Erythroblast (primary cell): ENCODE measurements at regions not wholly inside any gene's neighbourhood (a gene's known extent, or its start where the extent isn't known, plus 50 kb on each side); places are given as distances from the start of the nearest gene placed in this dataset.

Source experiments
- GATA1 ChIP-seq: IDR thresholded peaks from 2 replicates; pipeline ENCODE4 v1.6.1; 2011; ENCODE audit warnings: low read depth, mild to moderate bottlenecking, control low read depth, low read length, moderate library complexity
- POLR2A ChIP-seq: IDR thresholded peaks from 2 replicates; pipeline ENCODE4 v1.6.1; 2011; ENCODE audit warnings: mild to moderate bottlenecking, low read length

DNA sequence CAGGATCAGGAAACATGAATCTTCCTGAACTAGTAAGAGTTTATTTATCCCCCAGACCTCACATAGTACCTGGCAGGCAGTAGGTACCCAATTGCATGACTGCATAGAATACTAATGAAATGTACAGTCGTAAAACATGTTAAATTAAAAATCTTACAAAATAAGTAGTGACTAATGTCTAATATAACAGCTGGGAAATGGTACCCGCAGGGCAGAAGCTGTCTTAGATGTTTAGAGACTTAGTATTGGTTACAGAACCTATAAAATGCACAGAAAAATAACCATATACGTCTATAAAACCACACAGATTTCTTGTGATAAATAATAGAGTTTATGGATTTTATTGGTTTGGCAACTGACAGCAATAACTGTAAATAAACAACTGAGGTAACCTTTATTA, 139.1 kb upstream of the GMDS start:
- TF ChIP-seq POLR2A (no peak), GATA1 (no peak)
